ENCODE measurements at regions not wholly inside any gene's neighbourhood (a gene's known extent, or its start where the extent isn't known, plus 50 kb on each side); places are given as distances from the start of the nearest gene placed in this dataset.
"Not testable (repeated sequence)": the region's sequence is repeated elsewhere in the genome, so short reads cannot be mapped to it uniquely, and the experiment has no call there.

DNA sequence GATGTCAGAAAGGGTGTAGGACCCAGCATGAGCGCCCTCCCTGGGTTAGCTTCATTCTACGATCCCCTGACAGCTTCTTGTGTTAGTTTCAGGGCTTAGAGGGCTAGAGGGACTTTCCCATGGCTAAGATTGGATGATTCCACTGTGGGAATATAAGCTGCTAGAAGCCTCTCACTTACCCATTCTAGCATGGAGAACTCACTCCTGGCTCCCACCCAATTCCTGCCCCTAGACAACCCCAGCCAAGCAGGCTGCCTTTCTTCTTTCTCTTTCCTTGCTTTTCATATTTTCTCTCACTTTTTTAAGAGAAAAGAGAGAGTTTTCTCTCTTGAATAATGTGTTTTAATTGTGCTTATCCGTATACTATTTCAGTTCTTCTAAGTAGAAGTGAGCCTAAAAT lies 335.1 kb upstream of the CNTN6 start:
- H3K4me3 ChIP-seq (ENCODE audit: low read depth, low read length), result no peak overlapping the region
- TF ChIP-seq, protein P1, sequence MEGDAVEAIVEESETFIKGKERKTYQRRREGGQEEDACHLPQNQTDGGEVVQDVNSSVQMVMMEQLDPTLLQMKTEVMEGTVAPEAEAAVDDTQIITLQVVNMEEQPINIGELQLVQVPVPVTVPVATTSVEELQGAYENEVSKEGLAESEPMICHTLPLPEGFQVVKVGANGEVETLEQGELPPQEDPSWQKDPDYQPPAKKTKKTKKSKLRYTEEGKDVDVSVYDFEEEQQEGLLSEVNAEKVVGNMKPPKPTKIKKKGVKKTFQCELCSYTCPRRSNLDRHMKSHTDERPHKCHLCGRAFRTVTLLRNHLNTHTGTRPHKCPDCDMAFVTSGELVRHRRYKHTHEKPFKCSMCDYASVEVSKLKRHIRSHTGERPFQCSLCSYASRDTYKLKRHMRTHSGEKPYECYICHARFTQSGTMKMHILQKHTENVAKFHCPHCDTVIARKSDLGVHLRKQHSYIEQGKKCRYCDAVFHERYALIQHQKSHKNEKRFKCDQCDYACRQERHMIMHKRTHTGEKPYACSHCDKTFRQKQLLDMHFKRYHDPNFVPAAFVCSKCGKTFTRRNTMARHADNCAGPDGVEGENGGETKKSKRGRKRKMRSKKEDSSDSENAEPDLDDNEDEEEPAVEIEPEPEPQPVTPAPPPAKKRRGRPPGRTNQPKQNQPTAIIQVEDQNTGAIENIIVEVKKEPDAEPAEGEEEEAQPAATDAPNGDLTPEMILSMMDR (IDR thresholded peaks at IDR 0.05; ENCODE audit: insufficient read depth, low read depth, low read length, missing control alignments), result no peak
- no peak for DNase-seq (ENCODE audit: low read depth)

DNA sequence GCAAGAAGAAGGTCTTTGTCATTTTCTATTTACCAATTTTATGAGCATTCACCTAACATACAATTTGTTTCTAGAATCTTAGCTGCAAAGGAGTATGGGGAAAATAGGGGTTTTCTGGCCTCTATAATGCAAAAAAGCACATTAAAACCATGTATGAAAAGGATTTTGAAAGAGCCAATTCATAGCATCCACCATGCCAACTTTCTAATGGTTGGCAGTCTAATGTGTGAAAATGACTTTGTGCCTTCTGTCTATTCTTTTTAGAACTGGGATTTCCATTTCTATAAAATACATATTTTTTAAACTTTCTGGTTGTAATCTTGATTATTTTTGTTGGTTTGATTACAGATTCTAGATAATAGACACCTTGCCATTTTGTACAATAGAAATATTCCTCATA lies 333.7 kb upstream of the CNTN6 start:
- no peak overlapping the region for H3K4me3 ChIP-seq (ENCODE audit: low read depth, low read length)
- TF ChIP-seq, protein P1 (IDR thresholded peaks at IDR 0.05; ENCODE audit: insufficient read depth, low read depth, low read length, missing control alignments), result no peak
- no peak for DNase-seq (ENCODE audit: low read depth)

DNA sequence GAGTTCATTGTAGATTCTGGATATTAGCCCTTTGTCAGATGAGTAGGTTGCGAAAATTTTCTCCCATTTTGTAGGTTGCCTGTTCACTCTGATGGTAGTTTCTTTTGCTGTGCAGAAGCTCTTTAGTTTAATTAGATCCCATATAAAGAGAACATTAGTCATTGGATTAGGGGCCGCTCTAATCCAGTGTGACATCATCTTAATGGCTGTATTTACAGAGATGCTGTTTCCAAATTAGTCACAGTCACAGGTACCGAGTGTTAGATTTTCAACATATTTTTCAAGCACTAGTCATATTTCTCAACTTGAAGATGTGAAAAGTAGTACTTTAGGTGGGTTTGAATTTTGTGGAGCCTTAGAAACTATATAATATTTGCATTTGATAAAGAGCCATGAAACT lies 319.4 kb upstream of the CNTN6 start:
- not testable (repeated sequence) for H3K4me3 ChIP-seq (ENCODE audit: low read depth, low read length)

DNA sequence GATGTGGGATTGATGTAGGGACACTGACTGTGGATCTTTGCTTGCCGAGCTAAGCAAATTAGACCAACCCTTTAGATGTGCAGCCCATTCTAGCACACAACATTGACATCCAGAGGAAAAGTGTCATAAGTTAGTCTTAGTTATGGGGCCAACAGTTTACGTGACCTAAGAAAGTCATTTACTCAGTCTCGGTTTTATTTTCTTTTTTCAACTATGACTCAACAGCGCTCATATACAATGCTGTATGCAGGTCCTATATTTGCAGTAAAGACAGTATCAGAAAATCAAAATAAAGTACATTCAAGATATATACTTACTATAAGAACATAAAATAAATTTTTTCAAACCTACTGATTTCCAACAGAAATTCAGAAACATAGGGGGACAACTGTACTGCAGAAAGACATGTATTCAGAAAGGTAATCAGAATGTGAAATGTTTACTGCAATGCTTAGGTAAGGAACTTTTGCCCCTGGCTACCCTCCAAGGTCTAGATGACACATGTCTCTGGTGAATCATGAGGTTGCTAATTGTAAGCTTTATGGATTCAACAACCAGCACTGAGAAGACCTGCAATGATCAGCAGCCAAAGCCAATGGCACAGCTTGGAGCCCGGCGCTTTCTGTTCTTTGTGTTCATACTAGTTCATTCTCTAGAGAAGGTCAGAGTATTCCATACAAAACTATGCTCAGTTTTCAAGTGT lies 317.5 kb upstream of the CNTN6 start:
- DNase-seq (ENCODE audit: low read depth), result peak; percentile 31
- TF ChIP-seq, protein P1 (IDR thresholded peaks at IDR 0.05; ENCODE audit: insufficient read depth, low read depth, low read length, missing control alignments), result no peak
- H3K4me3 ChIP-seq (ENCODE audit: low read depth, low read length), result no peak overlapping the region

More for the DNA sequence above, 319.4 kb upstream of the CNTN6 start:
- DNase-seq (ENCODE audit: low read depth), result not testable (repeated sequence)

DNA sequence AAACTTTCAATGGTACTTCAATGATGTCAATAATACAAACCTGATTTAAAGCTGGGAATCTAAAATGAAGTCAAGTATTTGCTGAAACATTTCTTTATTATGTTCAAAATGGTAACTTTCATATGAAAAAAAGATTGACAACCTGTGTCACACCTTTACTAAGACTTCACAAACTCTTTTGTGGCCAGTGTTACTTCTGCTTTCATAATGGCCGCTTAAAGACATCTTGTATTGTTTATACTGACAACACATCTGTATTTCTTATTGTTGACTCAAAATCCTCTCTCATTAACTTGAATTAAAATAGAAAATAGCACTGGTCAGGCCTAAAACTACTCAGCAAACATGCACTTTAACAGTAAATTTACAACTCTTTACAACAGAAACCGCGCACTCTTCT lies 312.3 kb upstream of the CNTN6 start:
- H3K4me3 ChIP-seq (ENCODE audit: low read depth, low read length), result no peak overlapping the region
- TF ChIP-seq, protein P1 (IDR thresholded peaks at IDR 0.05; ENCODE audit: insufficient read depth, low read depth, low read length, missing control alignments), result no peak
- DNase-seq (ENCODE audit: low read depth), result no peak

DNA sequence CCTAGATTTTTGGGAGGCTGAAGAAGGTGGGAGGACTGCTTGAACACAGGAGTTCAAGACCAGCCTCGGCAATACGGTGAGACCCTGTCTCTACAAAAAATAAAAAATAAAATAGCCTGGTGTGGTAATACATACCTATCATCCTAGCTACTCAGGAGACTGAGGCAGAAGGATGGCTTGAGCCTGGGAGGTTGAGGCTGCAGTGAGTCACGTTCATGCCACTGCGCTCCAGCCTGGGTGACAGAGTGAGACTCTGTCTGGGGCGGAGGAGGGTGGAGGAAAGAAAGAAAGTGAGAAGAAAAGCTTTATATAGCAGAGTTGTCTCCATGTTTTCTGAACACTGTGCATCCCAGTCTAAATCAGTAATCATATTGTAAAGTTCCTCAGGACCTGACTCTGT lies 301.4 kb upstream of the CNTN6 start:
- TF ChIP-seq, protein P1 (IDR thresholded peaks at IDR 0.05; ENCODE audit: insufficient read depth, low read depth, low read length, missing control alignments), result no peak
- no peak overlapping the region for H3K4me3 ChIP-seq (ENCODE audit: low read depth, low read length)
- DNase-seq (ENCODE audit: low read depth), result no peak

DNA sequence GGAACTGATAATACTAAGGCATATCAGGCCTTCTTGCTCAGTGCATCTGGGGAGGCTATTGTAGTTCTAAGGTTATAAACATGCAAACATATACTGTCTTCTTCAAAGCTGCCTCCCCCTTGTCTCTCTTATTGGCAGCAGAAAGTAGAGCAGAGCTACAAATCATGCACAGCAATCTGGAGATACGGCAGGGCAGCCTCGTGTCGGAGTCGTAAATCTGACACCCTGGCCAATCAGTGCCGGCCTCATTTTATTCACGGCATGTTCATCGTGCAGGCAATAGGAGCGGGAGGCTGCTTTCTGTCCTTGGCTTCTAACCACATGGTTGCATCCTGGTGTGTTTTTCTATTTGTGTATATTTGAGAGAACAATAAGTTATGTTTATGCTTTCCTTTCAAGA lies 300.2 kb upstream of the CNTN6 start:
- TF ChIP-seq, protein P1 (IDR thresholded peaks at IDR 0.05; ENCODE audit: insufficient read depth, low read depth, low read length, missing control alignments), result no peak
- DNase-seq (ENCODE audit: low read depth), result no peak
- no peak overlapping the region for H3K4me3 ChIP-seq (ENCODE audit: low read depth, low read length)
